Heart right ventricle (tissue), 16 donors: ENCODE measurements at regions not wholly inside any gene's neighbourhood (a gene's known extent, or its start where the extent isn't known, plus 50 kb on each side); places are given as distances from the start of the nearest gene placed in this dataset.

Experiments
- ATAC-seq, 8 donors: fragments of 200-7000 bp; cut with Tn5 transposase; one replicate each; pipeline ENCODE4 v1.9.1; 2020; ENCODE audit warnings: mild to moderate bottlenecking in 8 of 8, moderate library complexity in 8 of 8, moderate number of reproducible peaks in 1 of 8
- DNase-seq, 2 donors: peaks; one replicate each; pipeline ENCODE4 v3.0.0-alpha.2; 2020
- H3K27ac ChIP-seq, 10 donors: fragments of 200-600 bp; sonication (generic) in 2 of 10; one replicate each; pipeline versions ENCODE4 v1.5.0 to v1.8.0; 2020 to 2022; ENCODE audit warnings: mild to moderate bottlenecking in 3 of 10
- H3K27me3 ChIP-seq, 7 donors: fragments of 200-600 bp; one replicate each; pipeline ENCODE4 v1.8.0; 2021 to 2022; ENCODE audit warnings: mild to moderate bottlenecking in 2 of 7
- H3K36me3 ChIP-seq, 9 donors: fragments of 200-600 bp; sonication (generic) in 1 of 9; one replicate each; pipeline versions ENCODE4 v1.5.0 to v1.8.0; 2020 to 2022; ENCODE audit warnings: mild to moderate bottlenecking in 2 of 9
- H3K4me1 ChIP-seq, 9 donors: fragments of 200-600 bp; sonication (generic) in 1 of 9; one replicate each; pipeline versions ENCODE4 v1.5.0 to v1.8.0; 2020 to 2022; ENCODE audit warnings: mild to moderate bottlenecking in 4 of 9
- H3K4me3 ChIP-seq, 10 donors: fragments of 200-600 bp; sonication (generic) in 2 of 10; one replicate each; pipeline versions ENCODE4 v1.5.0 to v1.8.0; 2020 to 2022; ENCODE audit warnings: mild to moderate bottlenecking in 7 of 10, moderate library complexity in 2 of 10
- H3K9me3 ChIP-seq, 11 donors: fragments of 200-600 bp in 10 of 11; sonication (generic) in 2 of 11; one replicate each; pipeline versions ENCODE4 v1.5.0 to v1.8.0; 2013 to 2022; ENCODE audit warnings: mild to moderate bottlenecking in 2 of 11, control low read depth in 1 of 11, moderate library complexity in 1 of 11
- WGBS, 2 donors: extraction: QIAGEN DNeasy Blood & Tissue Kit; methylation state at CpG; one replicate each; pipeline ENCODE4 v1.1.7; 2013; ENCODE audit warnings: inconsistent platforms in 1 of 2; 5-methylcytosine and 5-hydroxymethylcytosine counted together
- intact Hi-C, 10 donors: fragments of 100-400 bp; cut with DNase I; formaldehyde crosslinking; loops; one replicate each; pipeline versions ENCODE4 v1.11.1 to v1.14.2; 2022
- TF ChIP-seq, protein P1 (sequence below), 9 donors: fragments of 200-600 bp; sonication (generic) in 2 of 9; IDR thresholded peaks; one replicate each; pipeline versions ENCODE4 v1.5.0 to v1.8.0; 2021 to 2022; ENCODE audit warnings: antibody characterized with exemption in 9 of 9, mild to moderate bottlenecking in 5 of 9, moderate library complexity in 1 of 9
- donor health status: Arrhythmogenic right ventricular cardiomyopathy.
- donor health status: ischemic (EF 13 %, LVEDD 7.1; RV severe dilation, severe dysfunction).
- donor health status: healthy with polysubstance abuse.
- donor health status: DM: no; HTN: yes; CAD: no.
- donor health status: DM: no; HTN: no; CAD: no.
- donor health status: ischemic (EF 25% LVEDD 6.9; RV normal size, moderate dysfunction).
- donor health status: ischemic (EF 25% LVEDD 5.7; RV mildly dilated, moderate dysfunction).
- donor health status: healthy.
- donor health status: DM: yes; HTN: yes; CAD: no.
- donor health status: Ischemic cardiomyopathy.
- donor health status: ischemic (EF 35%, LVEDD 5.7; RV mildly dilated, moderate dysfunction).
- donor health status: nonischemic (EF 11% LVEDD 7.7; RV severe dilation, severe dysfunction).
- donor health status: DM: yes; HTN: yes; CAD: no.
- donor health status: PGD.
- donor health status: ischemic (EF 29% LVEDD 5.4; RV normal size, mild dysfunction).
- donor health status: nonischemic (EF 23%, LVEDD 6.1; RV moderate dilation, normal function).

DNA sequence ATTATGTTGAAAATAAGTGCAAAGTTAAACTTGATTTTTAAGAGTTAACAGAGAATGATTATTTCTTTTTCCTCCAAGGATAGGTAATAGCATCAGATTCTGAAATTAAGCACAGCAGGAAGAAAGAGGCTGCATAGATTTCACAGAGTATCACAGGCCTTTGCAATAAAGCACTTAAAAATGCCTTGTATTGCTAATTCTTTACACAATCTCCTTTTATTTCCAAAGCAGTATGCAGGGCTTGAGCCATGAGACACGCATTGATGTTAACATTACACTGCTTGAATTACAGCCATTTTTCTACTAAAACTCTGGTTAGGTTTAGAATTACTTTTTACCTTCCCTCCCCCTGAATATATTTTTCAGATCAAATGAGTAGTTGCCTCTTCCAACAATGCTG lies 398.3 kb downstream of the BCAT1 start:
- Histone ChIP-seq H3K27ac (no peak overlapping the region), H3K4me1 (peaks cover 0 to 7% (median 0%) of the 10 kb centered on the region in 9 donors), H3K9me3 (no peaks in the 10 kb centered on the region), H3K27me3 (peaks cover 0 to 5% (median 0%) of the 10 kb centered on the region in 7 donors), H3K36me3 (no peaks in the 10 kb centered on the region), H3K4me3 (no peak overlapping the region)
- 82 to 88% methylated on average over 1 of the region's 1 CpG for WGBS, 2 donors
- ATAC-seq = no peak
- TF ChIP-seq, protein P1, sequence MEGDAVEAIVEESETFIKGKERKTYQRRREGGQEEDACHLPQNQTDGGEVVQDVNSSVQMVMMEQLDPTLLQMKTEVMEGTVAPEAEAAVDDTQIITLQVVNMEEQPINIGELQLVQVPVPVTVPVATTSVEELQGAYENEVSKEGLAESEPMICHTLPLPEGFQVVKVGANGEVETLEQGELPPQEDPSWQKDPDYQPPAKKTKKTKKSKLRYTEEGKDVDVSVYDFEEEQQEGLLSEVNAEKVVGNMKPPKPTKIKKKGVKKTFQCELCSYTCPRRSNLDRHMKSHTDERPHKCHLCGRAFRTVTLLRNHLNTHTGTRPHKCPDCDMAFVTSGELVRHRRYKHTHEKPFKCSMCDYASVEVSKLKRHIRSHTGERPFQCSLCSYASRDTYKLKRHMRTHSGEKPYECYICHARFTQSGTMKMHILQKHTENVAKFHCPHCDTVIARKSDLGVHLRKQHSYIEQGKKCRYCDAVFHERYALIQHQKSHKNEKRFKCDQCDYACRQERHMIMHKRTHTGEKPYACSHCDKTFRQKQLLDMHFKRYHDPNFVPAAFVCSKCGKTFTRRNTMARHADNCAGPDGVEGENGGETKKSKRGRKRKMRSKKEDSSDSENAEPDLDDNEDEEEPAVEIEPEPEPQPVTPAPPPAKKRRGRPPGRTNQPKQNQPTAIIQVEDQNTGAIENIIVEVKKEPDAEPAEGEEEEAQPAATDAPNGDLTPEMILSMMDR (IDR thresholded peaks at IDR 0.05) = no peak
- intact Hi-C loops = no loop called here
- no peak for DNase-seq

DNA sequence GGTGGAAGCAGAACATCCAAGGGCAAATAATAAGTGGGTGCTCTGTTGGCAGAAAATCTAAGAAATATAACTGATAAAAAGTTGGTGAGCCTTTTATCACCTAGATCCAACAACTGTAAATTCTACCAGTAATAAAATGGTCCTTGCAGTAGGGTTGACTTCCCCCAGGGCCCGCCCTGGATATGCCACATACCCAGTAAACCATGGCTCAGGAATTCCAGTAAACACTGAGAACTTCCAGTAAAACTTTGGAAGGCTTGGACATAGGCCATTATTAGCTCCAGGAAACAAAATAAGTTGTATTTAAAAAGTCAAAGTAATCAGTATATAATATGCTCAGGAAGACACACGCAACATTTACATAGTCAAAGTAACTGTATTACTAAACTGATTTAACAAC lies 402.2 kb downstream of the BCAT1 start:
- intact Hi-C loops = no loop called here
- DNase-seq (no peak), ATAC-seq (no peak)
- Histone ChIP-seq H3K9me3 (peaks cover 0 to 4% (median 0%) of the 10 kb centered on the region in 11 donors), H3K36me3 (no peaks in the 10 kb centered on the region), H3K27ac (no peak overlapping the region), H3K4me3 (no peak overlapping the region), H3K4me1 (no peaks in the 10 kb centered on the region), H3K27me3 (no peaks in the 10 kb centered on the region)
- TF ChIP-seq, protein P1 (IDR thresholded peaks at IDR 0.05) = no peak
- WGBS, 2 donors = 89 to 91% methylated on average over 2 of the region's 2 CpGs

- no peak overlapping the region for H3K4me3 ChIP-seq
- no peaks in the 10 kb centered on the region for H3K4me1 ChIP-seq
- peaks cover 0 to 4% (median 0%) of the 10 kb centered on the region in 11 donors for H3K9me3 ChIP-seq
- 78 to 81% methylated on average over 2 of the region's 2 CpGs for WGBS, 2 donors
- intact Hi-C loops = no loop called here
- TF ChIP-seq, protein P1 (IDR thresholded peaks at IDR 0.05) = no peak
- no peaks in the 10 kb centered on the region for H3K36me3 ChIP-seq
- no peaks in the 10 kb centered on the region for H3K27me3 ChIP-seq
- DNase-seq (no peak), ATAC-seq (no peak)
- H3K27ac ChIP-seq = no peak overlapping the region
Measured at GRCh38 chr12:24546084-24546483, 402.8 kb downstream of the BCAT1 start.

GRCh38 chr12:24544368-24544767 lies 404.5 kb downstream of the BCAT1 start:
- Histone ChIP-seq H3K27me3 (no peaks in the 10 kb centered on the region), H3K27ac (no peak overlapping the region), H3K9me3 (peaks cover 0 to 4% (median 0%) of the 10 kb centered on the region in 11 donors), H3K4me3 (no peak overlapping the region), H3K4me1 (no peaks in the 10 kb centered on the region), H3K36me3 (no peaks in the 10 kb centered on the region)
- DNase-seq (no peak), ATAC-seq (no peak)
- TF ChIP-seq, protein P1 (IDR thresholded peaks at IDR 0.05) = no peak
- intact Hi-C loops = no loop called here
